ENCODE measurements at regions not wholly inside any gene's neighbourhood (a gene's known extent, or its start where the extent isn't known, plus 50 kb on each side); places are given as distances from the start of the nearest gene placed in this dataset.

DNA sequence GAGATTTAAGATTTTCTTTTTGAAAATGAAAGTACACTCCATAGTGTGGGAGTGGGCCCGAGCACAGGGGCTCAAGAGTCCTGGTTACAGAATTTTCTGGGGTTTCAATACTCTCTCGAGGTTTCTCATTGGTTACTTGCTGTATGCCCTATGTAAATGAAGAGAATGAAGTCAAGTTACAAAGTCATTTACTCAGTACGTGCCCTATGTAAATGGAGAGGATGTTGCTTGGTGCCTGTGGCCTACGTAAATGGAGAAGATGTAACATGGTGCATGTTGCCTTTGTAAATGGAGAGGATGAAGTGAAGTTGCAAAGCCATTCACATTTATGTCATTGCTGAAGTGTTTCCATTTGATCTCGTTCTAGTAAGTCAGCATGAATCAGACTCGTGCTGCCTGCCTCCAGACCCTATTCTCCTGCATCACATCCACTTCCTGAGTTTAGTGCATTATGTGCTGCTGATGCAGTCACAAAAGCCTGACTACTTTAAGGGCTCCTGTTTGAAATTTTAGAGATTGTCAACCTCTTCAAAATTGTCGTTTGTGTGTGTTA, 302.0 kb downstream of the ZBBX start:
- CTCF ChIA-PET: no interaction called here
- no peaks in the 10 kb centered on the region for H3K4me1 ChIP-seq (ENCODE audit: control insufficient read depth, insufficient read depth, low read length)
- BruUV-seq (replicated peaks): no TSS peak
- no peaks in the 10 kb centered on the region for H3K36me3 ChIP-seq (ENCODE audit: control insufficient read depth, insufficient read depth, low read length)
- H3K9me3 ChIP-seq (ENCODE audit: control insufficient read depth, insufficient read depth, low read depth, low read length): no peaks in the 10 kb centered on the region; the same call in 1 of the 2 replicates
- no peak for TF ChIP-seq SIN3A (IDR thresholded peaks at IDR 0.05; ENCODE audit: borderline replicate concordance, insufficient read depth, low read depth, low read length)
- no peak for TF ChIP-seq REST (IDR thresholded peaks at IDR 0.05; ENCODE audit: insufficient read depth in 1 of 2, low read depth in 2 of 2, low read length in 1 of 2)
- TF ChIP-seq TCF7L2 (IDR thresholded peaks at IDR 0.05; ENCODE audit: low read depth, low read length): no peak
- no peak for TF ChIP-seq POLR2AphosphoS5 (IDR thresholded peaks at IDR 0.05; ENCODE audit: low read depth, low read length)
- TF ChIP-seq CTCF (IDR thresholded peaks at IDR 0.05): no peak
- H3K27me3 ChIP-seq (ENCODE audit: control insufficient read depth, insufficient read depth, low read length): no peaks in the 10 kb centered on the region
- POLR2A ChIA-PET: no interaction called here
- no peak overlapping the region for H3K27ac ChIP-seq (ENCODE audit: low read length)
- no peak for ATAC-seq
- no peak for DNase-seq (ENCODE audit: low read depth, low spot score)
- in situ Hi-C loops (cut with HindIII; ENCODE audit: low pct_unique_long_range_greater_than_20kb, low sequenced_read_pairs): no loop called here
- peak overlapping the region in 1 of 2 experiments; percentile 2; a peak in 1 of 4 replicates for H3K4me3 ChIP-seq (ENCODE audit: low read depth in 2 of 2, low read length in 2 of 2)
- intact Hi-C loops (cut with micrococcal nuclease; ENCODE audit: unreplicated experiment): no loop called here

DNA sequence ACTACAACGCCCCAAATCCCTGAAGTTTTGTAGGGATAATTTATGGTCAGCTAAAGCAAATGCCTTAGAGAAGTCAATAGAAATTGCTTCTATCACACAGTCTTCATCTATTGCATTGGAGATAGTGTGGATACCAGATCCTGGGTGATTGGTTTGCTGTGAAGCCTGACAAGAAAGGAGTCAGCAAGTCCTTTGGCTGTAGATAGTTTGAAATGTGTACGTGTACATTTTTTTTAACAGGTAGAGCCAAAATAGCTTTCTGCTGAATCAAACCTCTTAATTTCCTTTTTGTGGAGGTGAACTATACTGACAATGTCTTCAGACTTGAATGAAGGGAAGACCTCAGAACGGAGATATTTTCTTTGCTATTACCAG, 312.3 kb downstream of the ZBBX start:
- TF ChIP-seq TCF7L2 (IDR thresholded peaks at IDR 0.05; ENCODE audit: low read depth, low read length): no peak
- no TSS peak for BruUV-seq (replicated peaks)
- in situ Hi-C loops (cut with HindIII; ENCODE audit: low pct_unique_long_range_greater_than_20kb, low sequenced_read_pairs) (no loop called here), intact Hi-C loops (cut with micrococcal nuclease; ENCODE audit: unreplicated experiment) (no loop called here)
- Histone ChIP-seq H3K4me3 (ENCODE audit: low read depth in 2 of 2, low read length in 2 of 2) (no peak overlapping the region), H3K4me1 (ENCODE audit: control insufficient read depth, insufficient read depth, low read length) (no peaks in the 10 kb centered on the region), H3K27ac (ENCODE audit: low read length) (no peak overlapping the region), H3K36me3 (ENCODE audit: control insufficient read depth, insufficient read depth, low read length) (no peaks in the 10 kb centered on the region), H3K27me3 (ENCODE audit: control insufficient read depth, insufficient read depth, low read length) (no peaks in the 10 kb centered on the region), H3K9me3 (ENCODE audit: control insufficient read depth, insufficient read depth, low read depth, low read length) (no peaks in the 10 kb centered on the region; the same call in 1 of the 2 replicates)
- ATAC-seq (no peak), DNase-seq (ENCODE audit: low read depth, low spot score) (no peak)
- ChIA-PET CTCF (no interaction called here), POLR2A (interaction anchor here (0.6 kb wide), 1 partner anchor 344 kb away, joined by 3 read pairs; no protein-coding TSS in a partner anchor)

GRCh38 chr3:167066977-167067786, 312.9 kb downstream of the ZBBX start:
- no peaks in the 10 kb centered on the region for H3K4me1 ChIP-seq (ENCODE audit: control insufficient read depth, insufficient read depth, low read length)
- DNase-seq (ENCODE audit: low read depth, low spot score) (no peak), ATAC-seq (no peak)
- no peaks in the 10 kb centered on the region for H3K27me3 ChIP-seq (ENCODE audit: control insufficient read depth, insufficient read depth, low read length)
- ChIA-PET POLR2A (interaction anchor here (0.6 kb wide), 1 partner anchor 343 kb away, joined by 3 read pairs; no protein-coding TSS in a partner anchor), CTCF (no interaction called here)
- in situ Hi-C loops (cut with HindIII; ENCODE audit: low pct_unique_long_range_greater_than_20kb, low sequenced_read_pairs): no loop called here
- intact Hi-C loops (cut with micrococcal nuclease; ENCODE audit: unreplicated experiment): no loop called here
- no peaks in the 10 kb centered on the region for H3K36me3 ChIP-seq (ENCODE audit: control insufficient read depth, insufficient read depth, low read length)
- no peak overlapping the region for H3K4me3 ChIP-seq (ENCODE audit: low read depth in 2 of 2, low read length in 2 of 2)
- H3K9me3 ChIP-seq (ENCODE audit: control insufficient read depth, insufficient read depth, low read depth, low read length): no peaks in the 10 kb centered on the region; the same call in 1 of the 2 replicates
- BruUV-seq (replicated peaks): no TSS peak
- no peak overlapping the region for H3K27ac ChIP-seq (ENCODE audit: low read length)
- TF ChIP-seq SIN3A (IDR thresholded peaks at IDR 0.05; ENCODE audit: borderline replicate concordance, insufficient read depth, low read depth, low read length) (no peak), CTCF (IDR thresholded peaks at IDR 0.05) (no peak), REST (IDR thresholded peaks at IDR 0.05; ENCODE audit: insufficient read depth in 1 of 2, low read depth in 2 of 2, low read length in 1 of 2) (no peak), TCF7L2 (IDR thresholded peaks at IDR 0.05; ENCODE audit: low read depth, low read length) (no peak), POLR2AphosphoS5 (IDR thresholded peaks at IDR 0.05; ENCODE audit: low read depth, low read length) (no peak)
